GM12891 (cell line): ENCODE measurements at regions not wholly inside any gene's neighbourhood (a gene's known extent, or its start where the extent isn't known, plus 50 kb on each side); places are given as distances from the start of the nearest gene placed in this dataset.

Source experiments
- DNase-seq: peaks from one replicate; pipeline ENCODE4 v3.0.0; 2011; ENCODE audit warnings: low spot score; ENCODE audit not compliant: insufficient read length
- FAIRE-seq: peaks from 2 replicates; lab custom pipeline; 2011; peaks lifted over from hg19 to GRCh38; lab: Jason Lieb, UNC
- PAX5 ChIP-seq: IDR thresholded peaks from 2 replicates; pipeline ENCODE4 v1.6.1; 2011; ENCODE audit warnings: low read length, moderate library complexity, mild to moderate bottlenecking; ENCODE audit not compliant: insufficient read depth, severe bottlenecking
- POLR2A ChIP-seq: IDR thresholded peaks from 2 replicates; pipeline ENCODE4 v1.6.1; 2011; ENCODE audit warnings: low read depth, low read length, control low read depth
- POLR2AphosphoS5 ChIP-seq: IDR thresholded peaks from 2 replicates; pipeline ENCODE4 v1.6.1; 2011; ENCODE audit warnings: low read depth, low read length, control low read depth
- POU2F2 ChIP-seq: IDR thresholded peaks from 2 replicates; pipeline ENCODE4 v1.6.1; 2011; ENCODE audit warnings: low read depth, mild to moderate bottlenecking, control low read depth, low read length, moderate library complexity
- SPI1 ChIP-seq: IDR thresholded peaks from 2 replicates; pipeline ENCODE4 v1.6.1; 2011; ENCODE audit warnings: low read depth, low read length, control low read depth
- TAF1 ChIP-seq: IDR thresholded peaks from 2 replicates; pipeline ENCODE4 v1.6.1; 2011; ENCODE audit warnings: low read depth, low read length, control low read depth

GRCh38 chr5:166561759-166562158 is 1729.7 kb upstream of the WWC1 start:
- no peak for FAIRE-seq
- TF ChIP-seq TAF1, result no peak
- no peak for DNase-seq

- FAIRE-seq (no peak), DNase-seq (no peak)
- TF ChIP-seq TAF1 (no peak), POU2F2 (no peak), POLR2A (no peak)
Measured at GRCh38 chr5:166562246-166562645, 1729.2 kb upstream of the WWC1 start.

DNA sequence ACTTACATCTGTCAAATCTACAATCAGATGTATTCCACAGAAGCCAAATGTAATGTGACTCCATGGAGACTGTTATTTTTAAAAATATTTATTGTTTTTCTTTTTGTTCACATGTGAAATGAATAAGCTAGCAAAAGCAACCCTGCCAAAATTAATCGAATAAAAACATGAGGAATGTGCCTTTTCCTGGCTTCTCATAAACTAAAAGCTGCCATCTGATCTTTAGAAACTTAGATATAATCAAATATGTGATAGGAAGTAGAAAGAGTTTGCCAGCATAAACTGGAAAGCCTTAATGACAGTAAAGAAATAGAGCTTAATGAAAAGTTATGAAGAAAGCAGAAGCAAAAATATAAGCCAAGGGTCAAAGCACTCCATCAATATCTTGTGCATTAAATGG is 1724.7 kb upstream of the WWC1 start:
- DNase-seq (no peak), FAIRE-seq (no peak)
- TF ChIP-seq POU2F2 (no peak), TAF1 (no peak), POLR2AphosphoS5 (no peak), PAX5 (no peak), SPI1 (no peak), POLR2A (no peak)

- TF ChIP-seq SPI1 (no peak), POU2F2 (no peak), POLR2A (no peak), TAF1 (no peak), PAX5 (no peak), POLR2AphosphoS5 (no peak)
- DNase-seq (no peak), FAIRE-seq (no peak)
Measured at GRCh38 chr5:166570865-166571264, 1720.6 kb upstream of the WWC1 start.

- FAIRE-seq (no peak), DNase-seq (no peak)
Measured at GRCh38 chr5:166571668-166572067, 1719.8 kb upstream of the WWC1 start.

DNA sequence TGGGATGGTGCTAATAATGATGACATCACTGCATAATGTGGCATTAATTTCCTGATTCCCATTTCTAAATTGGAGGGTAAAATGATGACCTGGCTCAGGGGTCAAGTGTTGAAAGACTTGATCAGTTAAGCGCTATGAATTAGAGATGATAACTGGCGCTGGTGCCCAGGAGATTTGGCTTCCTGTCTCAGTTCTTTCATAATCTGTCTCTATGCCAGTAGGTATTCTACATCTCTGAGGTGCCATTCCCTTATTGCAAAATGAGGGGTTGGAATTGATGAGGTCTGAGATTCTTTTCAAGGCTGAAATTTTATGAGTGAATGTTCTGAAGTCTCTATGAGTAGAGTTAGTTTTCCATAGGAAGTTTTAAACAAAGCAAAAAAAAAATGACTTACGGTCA is 1715.1 kb upstream of the WWC1 start:
- TF ChIP-seq POU2F2, result no peak
- TF ChIP-seq POLR2AphosphoS5, result no peak
- TF ChIP-seq TAF1, result no peak
- no peak for TF ChIP-seq SPI1
- no peak for TF ChIP-seq PAX5
- FAIRE-seq, result no peak
- DNase-seq, result no peak

More at GRCh38 chr5:166571668-166572067, 1719.8 kb upstream of the WWC1 start:
- TF ChIP-seq POLR2AphosphoS5 (no peak), POLR2A (no peak), SPI1 (no peak), TAF1 (no peak), PAX5 (no peak), POU2F2 (no peak)

- DNase-seq (no peak), FAIRE-seq (no peak)
- TF ChIP-seq POLR2A (no peak), POLR2AphosphoS5 (no peak), TAF1 (no peak), PAX5 (no peak), SPI1 (no peak), POU2F2 (no peak)
Measured at GRCh38 chr5:166581826-166582225, 1709.6 kb upstream of the WWC1 start.

DNA sequence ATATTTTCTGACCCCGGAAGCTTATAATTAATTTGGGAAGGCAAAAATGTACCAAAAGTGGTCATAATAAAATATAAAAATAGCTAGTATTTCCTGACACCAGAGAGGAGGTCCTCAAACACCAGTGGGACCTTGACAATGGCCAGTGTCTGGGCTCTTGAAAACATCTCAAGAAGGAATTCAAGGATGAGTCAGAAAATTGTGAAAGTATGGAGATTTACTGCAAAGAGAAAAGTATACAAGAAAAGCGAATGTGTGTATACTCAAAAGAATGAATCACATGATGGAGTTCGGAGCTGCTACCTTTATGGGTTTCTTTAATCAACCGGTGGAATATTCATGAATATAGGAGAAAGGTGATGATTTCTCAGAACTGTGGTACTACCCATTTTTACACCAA is 1709.0 kb upstream of the WWC1 start:
- FAIRE-seq (no peak), DNase-seq (no peak)
- TF ChIP-seq SPI1, result no peak
- no peak for TF ChIP-seq PAX5
- TF ChIP-seq POLR2A, result no peak

- TF ChIP-seq POU2F2 (no peak), PAX5 (no peak), TAF1 (no peak), POLR2A (no peak), SPI1 (no peak), POLR2AphosphoS5 (no peak)
- FAIRE-seq, result no peak
- no peak for DNase-seq
Measured at GRCh38 chr5:166594567-166594966, 1696.9 kb upstream of the WWC1 start.

GRCh38 chr5:166595274-166595951 is 1696.0 kb upstream of the WWC1 start:
- no peak for FAIRE-seq
- TF ChIP-seq POU2F2 (no peak), POLR2A (no peak), SPI1 (no peak), PAX5 (no peak)
- no peak for DNase-seq
